ENCODE measurements at regions not wholly inside any gene's neighbourhood (a gene's known extent, or its start where the extent isn't known, plus 50 kb on each side); places are given as distances from the start of the nearest gene placed in this dataset.

DNA sequence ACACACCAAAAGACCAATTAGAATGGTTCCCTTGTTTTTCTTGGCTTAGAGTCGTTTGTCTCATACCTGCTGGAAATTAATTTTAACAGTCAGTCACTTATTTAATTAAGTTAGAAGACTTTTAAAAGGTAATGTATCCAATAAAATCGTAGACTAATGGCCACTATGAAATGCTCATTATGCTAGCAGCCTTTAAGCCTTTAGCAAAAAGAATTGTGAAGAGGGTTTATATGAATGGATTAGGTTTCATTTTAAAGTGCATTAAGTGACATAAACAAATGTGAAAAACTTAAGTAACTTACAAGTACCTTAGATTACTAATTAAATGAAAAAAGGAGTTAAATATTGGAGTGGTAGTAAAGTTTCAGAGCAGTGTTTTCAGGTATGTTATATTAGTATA lies 139.6 kb downstream of the RXFP2 start:
- no peaks in the 10 kb centered on the region for H3K9me3 Mint-ChIP-seq
- intact Hi-C loops (cut with micrococcal nuclease): no loop called here
- CTCF ChIA-PET: no interaction called here

DNA sequence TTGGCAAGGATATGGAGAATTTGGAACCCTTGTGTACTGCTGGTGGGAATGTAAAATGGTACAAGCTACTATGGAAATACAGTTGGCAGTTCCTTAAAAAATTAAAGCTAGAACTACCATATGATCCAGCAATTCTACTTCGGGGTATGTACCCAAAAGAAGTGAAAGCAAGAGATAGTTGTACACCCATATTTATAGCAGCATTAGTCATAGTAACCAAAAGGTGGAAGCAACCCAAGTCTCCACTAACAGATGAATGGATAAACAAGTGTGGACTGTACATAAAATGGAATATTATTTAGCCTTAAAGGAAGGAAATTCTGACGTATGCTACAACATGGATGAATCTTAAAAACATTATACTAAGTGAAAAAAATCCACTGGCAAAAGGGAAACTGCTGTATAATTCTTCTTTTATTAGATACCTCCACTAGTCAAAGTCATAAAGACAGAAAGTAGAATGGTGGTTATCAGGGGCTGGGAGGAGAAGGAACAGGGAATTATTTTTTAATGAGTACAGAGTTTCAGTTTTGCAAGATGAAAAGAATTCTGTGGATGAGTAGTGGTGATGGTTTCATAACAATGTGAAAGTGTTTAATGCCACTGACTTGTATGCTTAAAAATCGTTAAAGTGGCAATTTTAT lies 141.6 kb downstream of the RXFP2 start:
- H3K27me3 Mint-ChIP-seq (ENCODE audit: low read depth): peaks cover 2% of the 10 kb centered on the region
- H3K4me1 Mint-ChIP-seq (ENCODE audit: low read depth): no peaks in the 10 kb centered on the region
- no peak overlapping the region for H3K27ac Mint-ChIP-seq
- no peak overlapping the region for H3K4me3 Mint-ChIP-seq
- CTCF ChIA-PET: no interaction called here
- intact Hi-C loops (cut with micrococcal nuclease): no loop called here
- no peak for DNase-seq
- no peaks in the 10 kb centered on the region for H3K9me3 Mint-ChIP-seq
- H3K36me3 Mint-ChIP-seq (ENCODE audit: low read depth): no peaks in the 10 kb centered on the region

More for the DNA sequence above, 139.6 kb downstream of the RXFP2 start:
- H3K4me3 Mint-ChIP-seq: no peak overlapping the region
- H3K27me3 Mint-ChIP-seq (ENCODE audit: low read depth): peaks cover 5% of the 10 kb centered on the region
- H3K36me3 Mint-ChIP-seq (ENCODE audit: low read depth): no peaks in the 10 kb centered on the region
- no peak for DNase-seq
- H3K4me1 Mint-ChIP-seq (ENCODE audit: low read depth): no peaks in the 10 kb centered on the region
- H3K27ac Mint-ChIP-seq: no peak overlapping the region

- CTCF ChIA-PET: no interaction called here
- Mint-ChIP-seq H3K36me3 (ENCODE audit: low read depth) (no peaks in the 10 kb centered on the region), H3K4me3 (no peak overlapping the region), H3K27ac (no peak overlapping the region), H3K9me3 (no peaks in the 10 kb centered on the region), H3K4me1 (ENCODE audit: low read depth) (no peaks in the 10 kb centered on the region), H3K27me3 (ENCODE audit: low read depth) (peaks cover 2% of the 10 kb centered on the region)
- DNase-seq: no peak
- intact Hi-C loops (cut with micrococcal nuclease): no loop called here
Measured at GRCh38 chr13:31881495-31881882, 142.2 kb downstream of the RXFP2 start.

GRCh38 chr13:31882794-31883193 lies 143.5 kb downstream of the RXFP2 start:
- intact Hi-C loops (cut with micrococcal nuclease): no loop called here
- Mint-ChIP-seq H3K4me1 (ENCODE audit: low read depth) (no peaks in the 10 kb centered on the region), H3K9me3 (no peaks in the 10 kb centered on the region), H3K36me3 (ENCODE audit: low read depth) (no peaks in the 10 kb centered on the region), H3K27me3 (ENCODE audit: low read depth) (peaks cover 2% of the 10 kb centered on the region), H3K27ac (no peak overlapping the region), H3K4me3 (no peak overlapping the region)
- DNase-seq: no peak
- CTCF ChIA-PET: no interaction called here

GRCh38 chr13:31884556-31884955 lies 145.2 kb downstream of the RXFP2 start:
- H3K4me3 Mint-ChIP-seq: no peak overlapping the region
- no peak for DNase-seq
- CTCF ChIA-PET: no interaction called here
- intact Hi-C loops (cut with micrococcal nuclease): no loop called here
- peaks cover 2% of the 10 kb centered on the region for H3K27me3 Mint-ChIP-seq (ENCODE audit: low read depth)
- no peak overlapping the region for H3K27ac Mint-ChIP-seq
- no peaks in the 10 kb centered on the region for H3K4me1 Mint-ChIP-seq (ENCODE audit: low read depth)
- H3K36me3 Mint-ChIP-seq (ENCODE audit: low read depth): no peaks in the 10 kb centered on the region
- H3K9me3 Mint-ChIP-seq: no peaks in the 10 kb centered on the region

- no peaks in the 10 kb centered on the region for H3K9me3 Mint-ChIP-seq
- CTCF ChIA-PET: interaction anchor here (0.9 kb wide), 1 partner anchor 81 kb away, joined by 3 read pairs; no protein-coding TSS in a partner anchor
Measured at GRCh38 chr13:31885994-31886393, 145.6 kb upstream of the FRY start.

DNA sequence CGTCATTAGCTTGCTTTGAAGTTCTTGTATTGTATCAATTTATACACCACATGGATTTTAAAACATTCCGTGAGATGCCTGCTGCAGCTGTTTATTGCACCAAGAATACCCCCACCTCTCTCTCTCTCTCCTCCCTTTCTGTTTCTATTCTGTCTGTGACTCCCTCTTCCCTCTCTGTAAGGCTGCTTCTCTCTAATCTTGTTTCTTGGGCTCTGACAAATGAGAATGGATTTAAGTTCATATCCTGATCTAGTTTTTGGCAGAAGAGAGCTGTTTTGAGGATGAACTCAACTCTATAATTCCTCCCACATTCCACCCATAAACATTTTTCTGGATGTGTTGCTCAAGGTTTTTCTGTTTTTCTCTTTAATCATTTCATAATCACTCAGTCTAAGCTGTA lies 144.3 kb upstream of the FRY start:
- no peak for DNase-seq
- no peaks in the 10 kb centered on the region for H3K36me3 Mint-ChIP-seq (ENCODE audit: low read depth)
- intact Hi-C loops (cut with micrococcal nuclease): no loop called here
- no peaks in the 10 kb centered on the region for H3K4me1 Mint-ChIP-seq (ENCODE audit: low read depth)
- CTCF ChIA-PET: interaction anchor here (1.1 to 1.3 kb wide), 2 partner anchors 18 to 23 kb away, joined by 4 to 5 read pairs; no protein-coding TSS in a partner anchor
- H3K4me3 Mint-ChIP-seq: no peak overlapping the region
- no peaks in the 10 kb centered on the region for H3K9me3 Mint-ChIP-seq
- H3K27me3 Mint-ChIP-seq (ENCODE audit: low read depth): no peaks in the 10 kb centered on the region
- no peak overlapping the region for H3K27ac Mint-ChIP-seq

More at GRCh38 chr13:31885994-31886393, 145.6 kb upstream of the FRY start:
- DNase-seq: no peak
- intact Hi-C loops (cut with micrococcal nuclease): no loop called here
- no peaks in the 10 kb centered on the region for H3K27me3 Mint-ChIP-seq (ENCODE audit: low read depth)
- no peak overlapping the region for H3K27ac Mint-ChIP-seq
- H3K36me3 Mint-ChIP-seq (ENCODE audit: low read depth): no peaks in the 10 kb centered on the region
- H3K4me1 Mint-ChIP-seq (ENCODE audit: low read depth): no peaks in the 10 kb centered on the region
- no peak overlapping the region for H3K4me3 Mint-ChIP-seq

DNA sequence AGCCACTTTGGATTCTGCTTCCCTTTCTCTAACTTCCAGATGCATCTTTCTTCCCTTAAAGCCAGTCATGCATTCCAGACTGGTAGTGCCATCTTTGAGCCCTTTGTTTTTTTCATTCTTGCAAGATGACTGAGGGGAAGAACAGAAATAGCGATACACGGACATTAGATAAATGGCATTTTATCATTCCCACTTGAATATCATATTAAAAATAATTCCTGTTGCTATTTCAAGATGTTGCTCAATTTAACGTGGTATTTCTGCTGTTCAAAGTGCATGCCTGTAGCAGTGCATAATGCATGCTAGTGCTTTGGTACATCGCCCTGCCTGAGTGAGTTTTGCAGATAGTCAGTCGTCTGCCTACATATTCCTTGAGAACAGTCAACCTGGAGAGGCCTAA lies 140.6 kb upstream of the FRY start:
- no peaks in the 10 kb centered on the region for H3K4me1 Mint-ChIP-seq (ENCODE audit: low read depth)

DNA sequence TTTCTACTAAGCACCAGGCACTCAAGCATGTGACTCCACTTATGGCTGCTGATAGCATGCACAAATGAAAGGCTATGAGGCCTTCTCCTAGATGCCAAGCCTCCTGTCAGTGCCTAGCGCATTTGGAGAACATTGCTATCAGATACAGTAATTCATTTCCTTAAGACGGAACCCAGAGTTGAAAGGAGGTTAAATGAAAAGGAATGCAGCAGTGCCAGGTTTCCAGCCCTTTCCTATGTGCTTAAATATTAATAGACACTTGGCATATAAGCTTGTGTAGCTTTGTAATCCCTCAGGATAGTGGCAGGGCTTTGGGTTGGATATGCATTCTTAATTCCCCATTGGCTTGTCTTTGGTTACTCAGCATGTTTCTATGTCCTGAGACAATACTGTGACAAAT lies 140.1 kb upstream of the FRY start:
- no peak overlapping the region for H3K27ac Mint-ChIP-seq
- DNase-seq: no peak
- no peaks in the 10 kb centered on the region for H3K4me1 Mint-ChIP-seq (ENCODE audit: low read depth)
- intact Hi-C loops (cut with micrococcal nuclease): no loop called here
- CTCF ChIA-PET: no interaction called here
- no peaks in the 10 kb centered on the region for H3K9me3 Mint-ChIP-seq
- no peaks in the 10 kb centered on the region for H3K36me3 Mint-ChIP-seq (ENCODE audit: low read depth)
- no peak overlapping the region for H3K4me3 Mint-ChIP-seq
- peaks cover 3% of the 10 kb centered on the region for H3K27me3 Mint-ChIP-seq (ENCODE audit: low read depth)

More for the DNA sequence above, 140.6 kb upstream of the FRY start:
- Mint-ChIP-seq H3K9me3 (no peaks in the 10 kb centered on the region), H3K36me3 (ENCODE audit: low read depth) (no peaks in the 10 kb centered on the region), H3K27me3 (ENCODE audit: low read depth) (peaks cover 3% of the 10 kb centered on the region), H3K4me3 (no peak overlapping the region), H3K27ac (no peak overlapping the region)
- CTCF ChIA-PET: no interaction called here
- intact Hi-C loops (cut with micrococcal nuclease): no loop called here
- DNase-seq: no peak

DNA sequence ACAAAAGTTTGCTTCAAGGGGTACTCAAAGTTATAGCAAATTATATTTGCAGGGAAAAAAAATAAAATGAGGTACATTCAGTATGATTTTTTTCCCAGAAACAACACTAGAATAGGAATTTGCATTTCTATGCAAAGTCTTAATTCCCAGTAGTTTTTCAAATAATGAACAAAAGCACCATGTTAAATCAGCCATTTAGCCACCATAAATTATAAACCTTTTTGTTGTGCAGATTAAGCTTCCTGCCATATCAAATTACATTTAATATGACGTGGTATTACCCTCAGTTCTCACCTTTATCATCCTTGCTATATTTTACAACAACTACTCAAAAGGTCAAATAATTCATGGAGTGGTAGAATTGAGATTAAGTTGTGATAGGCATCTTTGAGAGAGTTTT lies 136.6 kb upstream of the FRY start:
- Mint-ChIP-seq H3K36me3 (ENCODE audit: low read depth) (no peaks in the 10 kb centered on the region), H3K4me1 (ENCODE audit: low read depth) (no peaks in the 10 kb centered on the region), H3K4me3 (no peak overlapping the region), H3K9me3 (no peaks in the 10 kb centered on the region), H3K27ac (no peak overlapping the region), H3K27me3 (ENCODE audit: low read depth) (peaks cover 3% of the 10 kb centered on the region)
- intact Hi-C loops (cut with micrococcal nuclease): no loop called here
- no peak for DNase-seq
- CTCF ChIA-PET: interaction anchor here (0.6 kb wide), 1 partner anchor 15 kb away, joined by 5 read pairs; no protein-coding TSS in a partner anchor

DNA sequence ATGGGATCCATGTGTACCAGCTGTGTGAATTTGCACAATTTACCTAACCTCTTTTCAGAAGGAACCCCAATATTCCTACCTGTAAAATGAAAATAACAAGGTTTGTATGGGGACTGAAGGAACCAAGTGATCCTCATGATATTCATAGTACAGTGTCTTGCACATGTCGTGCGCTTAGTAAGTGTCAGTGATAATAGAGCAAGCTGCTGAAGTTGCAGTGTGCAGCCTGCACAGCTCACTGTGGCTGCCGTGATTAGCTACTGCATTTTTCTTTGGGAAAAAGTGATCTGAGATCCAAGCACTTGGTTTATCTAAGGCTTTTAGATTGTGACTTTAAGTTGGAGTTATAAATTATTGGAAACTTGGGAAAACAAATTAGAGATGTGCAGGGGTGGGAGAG lies 135.9 kb upstream of the FRY start:
- no peaks in the 10 kb centered on the region for H3K9me3 Mint-ChIP-seq
- no peaks in the 10 kb centered on the region for H3K4me1 Mint-ChIP-seq (ENCODE audit: low read depth)
- H3K27me3 Mint-ChIP-seq (ENCODE audit: low read depth): peaks cover 3% of the 10 kb centered on the region
- CTCF ChIA-PET: interaction anchor here (0.7 to 0.9 kb wide), 3 partner anchors 14 to 424 kb away, joined by 3 read pairs; no protein-coding TSS in a partner anchor
- no peak overlapping the region for H3K27ac Mint-ChIP-seq
- no peaks in the 10 kb centered on the region for H3K36me3 Mint-ChIP-seq (ENCODE audit: low read depth)
- DNase-seq: no peak
- intact Hi-C loops (cut with micrococcal nuclease): no loop called here
- no peak overlapping the region for H3K4me3 Mint-ChIP-seq

DNA sequence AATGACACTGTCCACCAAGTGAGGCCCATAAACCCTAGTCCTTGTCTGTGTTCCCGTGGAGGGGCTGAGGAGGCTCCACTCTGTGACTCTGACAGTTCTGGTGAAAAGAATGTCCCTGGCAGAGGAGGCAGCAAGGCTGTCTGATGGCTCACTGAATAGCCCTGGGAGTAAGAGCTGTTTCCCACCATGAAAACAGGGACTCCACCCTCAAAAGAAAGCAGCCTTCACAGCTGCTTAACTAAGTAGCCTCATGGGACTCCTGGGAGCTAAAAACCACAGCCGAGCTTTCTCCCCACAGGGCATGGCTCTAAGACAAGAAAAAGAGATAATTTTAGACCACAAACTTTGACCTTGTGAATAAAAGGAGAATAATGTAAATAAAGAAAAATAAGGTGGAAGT lies 135.1 kb upstream of the FRY start:
- H3K27me3 Mint-ChIP-seq (ENCODE audit: low read depth): peaks cover 3% of the 10 kb centered on the region
- intact Hi-C loops (cut with micrococcal nuclease): no loop called here
- H3K36me3 Mint-ChIP-seq (ENCODE audit: low read depth): no peaks in the 10 kb centered on the region
- no peak for DNase-seq
- no peak overlapping the region for H3K4me3 Mint-ChIP-seq
- no peaks in the 10 kb centered on the region for H3K4me1 Mint-ChIP-seq (ENCODE audit: low read depth)
- no peak overlapping the region for H3K27ac Mint-ChIP-seq
- H3K9me3 Mint-ChIP-seq: no peaks in the 10 kb centered on the region
- CTCF ChIA-PET: interaction anchor here (0.5 to 0.9 kb wide), 2 partner anchors 14 to 28 kb away, joined by 3 read pairs; no protein-coding TSS in a partner anchor

GRCh38 chr13:31898378-31899071 lies 133.0 kb upstream of the FRY start:
- Mint-ChIP-seq H3K4me3 (no peak overlapping the region), H3K9me3 (no peaks in the 10 kb centered on the region), H3K4me1 (ENCODE audit: low read depth) (no peaks in the 10 kb centered on the region), H3K36me3 (ENCODE audit: low read depth) (no peaks in the 10 kb centered on the region), H3K27ac (no peak overlapping the region), H3K27me3 (ENCODE audit: low read depth) (peaks cover 2% of the 10 kb centered on the region)
- CTCF ChIA-PET: interaction anchor here (1.9 kb wide), 1 partner anchor 11 kb away, joined by 6 read pairs; no protein-coding TSS in a partner anchor
- no peak for DNase-seq
- intact Hi-C loops (cut with micrococcal nuclease): no loop called here

All from activated naive CD4-positive, alpha-beta T cell treated with anti-CD3 and anti-CD28 coated beads for 36 hours (primary cell).